HEK293 (cell line): ENCODE measurements at regions not wholly inside any gene's neighbourhood (a gene's known extent, or its start where the extent isn't known, plus 50 kb on each side); places are given as distances from the start of the nearest gene placed in this dataset.

Experiments
- CTCF ChIA-PET: fragments of 350-600 bp; formaldehyde crosslinking; extraction: SDS; loops from one replicate; lab custom pipeline; 2021; ENCODE audit warnings: antibody characterized with exemption; lab: Yijun Ruan, JAX
- POLR2A ChIA-PET: fragments of 300-600 bp; formaldehyde crosslinking; extraction: SDS; loops from one replicate; lab custom pipeline; 2020; ENCODE audit warnings: antibody characterized with exemption, inconsistent platforms; lab: Yijun Ruan, JAX
- H3K27ac ChIP-seq: fragments of 200-500 bp; sonication (Bioruptor generic); 2 replicates; pipeline ENCODE4 v1.5.1; 2014; ENCODE audit warnings: low read depth, low read length, control low read depth, inconsistent platforms; ENCODE audit errors: extremely low read depth
- H3K36me3 ChIP-seq, 2 experiments: fragments of 200-500 bp in 1 of 2; sonication (Bioruptor generic) in 1 of 2; 1 replicate in 1 of 2; 2 replicates in 1 of 2; pipeline ENCODE4 v1.5.1; 2014 to 2017; ENCODE audit warnings: inconsistent platforms in 2 of 2, low read length in 2 of 2; ENCODE audit not compliant: control insufficient read depth in 2 of 2, insufficient read depth in 1 of 2
- H3K4me1 ChIP-seq: fragments of 200-500 bp; sonication (Bioruptor generic); 2 replicates; pipeline ENCODE4 v1.5.1; 2014; ENCODE audit warnings: mild to moderate bottlenecking, low read length, inconsistent platforms; ENCODE audit not compliant: control insufficient read depth, insufficient read depth
- H3K4me3 ChIP-seq: 2 replicates; pipeline ENCODE4 v1.5.1; 2011; ENCODE audit warnings: low read depth, mild to moderate bottlenecking, control low read depth, low read length, moderate library complexity
- H3K9me3 ChIP-seq: fragments of 200-500 bp; sonication (Bioruptor generic); 2 replicates; pipeline ENCODE4 v1.5.1; 2014; ENCODE audit warnings: low read depth, low read length, inconsistent platforms; ENCODE audit not compliant: control insufficient read depth, insufficient read depth
- HOXA7 ChIP-seq: sonication (generic); formaldehyde crosslinking; IDR thresholded peaks from 2 replicates; pipeline ENCODE4 v1.8.1; 2022; ENCODE audit warnings: missing genetic modification reagents, borderline replicate concordance
- HOXD13 ChIP-seq: sonication (generic); formaldehyde crosslinking; IDR thresholded peaks from 2 replicates; pipeline ENCODE4 v1.8.0; 2022; ENCODE audit warnings: missing genetic modification reagents, borderline replicate concordance
- MZF1 ChIP-seq: fragments of 450-650 bp; formaldehyde crosslinking; IDR thresholded peaks from 2 replicates; pipeline ENCODE4 v1.5.1; 2017; ENCODE audit warnings: missing biosample characterization, missing genetic modification characterization, borderline replicate concordance
- TRIM28 ChIP-seq: IDR thresholded peaks from 2 replicates; pipeline ENCODE4 v1.6.1; 2011; ENCODE audit warnings: low read length, control low read depth, borderline replicate concordance
- ZBTB8A ChIP-seq: fragments of 450-650 bp; formaldehyde crosslinking; IDR thresholded peaks from 2 replicates; pipeline ENCODE4 v1.5.1; 2016; ENCODE audit warnings: missing biosample characterization, missing genetic modification characterization
- ZFP69B ChIP-seq: fragments of 450-650 bp; formaldehyde crosslinking; IDR thresholded peaks from 2 replicates; pipeline ENCODE4 v1.5.1; 2016; ENCODE audit warnings: missing biosample characterization, missing genetic modification characterization
- ZIC2 ChIP-seq: fragments of 450-650 bp; formaldehyde crosslinking; IDR thresholded peaks from 2 replicates; pipeline ENCODE4 v1.5.1; 2016; ENCODE audit warnings: missing biosample characterization, missing genetic modification characterization
- ZNF138 ChIP-seq: fragments of 450-650 bp; formaldehyde crosslinking; IDR thresholded peaks from 2 replicates; pipeline ENCODE4 v1.5.1; 2016; ENCODE audit warnings: missing biosample characterization, missing genetic modification characterization, borderline replicate concordance
- ZNF157 ChIP-seq: fragments of 450-650 bp; formaldehyde crosslinking; IDR thresholded peaks from 2 replicates; pipeline ENCODE4 v1.5.1; 2016; ENCODE audit warnings: missing biosample characterization, missing genetic modification characterization
- ZNF2 ChIP-seq: fragments of 450-650 bp; formaldehyde crosslinking; IDR thresholded peaks from 2 replicates; pipeline ENCODE4 v1.5.1; 2016; ENCODE audit warnings: missing biosample characterization, missing genetic modification characterization
- ZNF214 ChIP-seq: fragments of 450-650 bp; formaldehyde crosslinking; IDR thresholded peaks from 2 replicates; pipeline ENCODE4 v1.5.1; 2017; ENCODE audit warnings: missing biosample characterization, mild to moderate bottlenecking, missing genetic modification characterization, borderline replicate concordance
- ZNF302 ChIP-seq: fragments of 450-650 bp; formaldehyde crosslinking; IDR thresholded peaks from 2 replicates; pipeline ENCODE4 v1.5.1; 2016; ENCODE audit warnings: missing biosample characterization, missing genetic modification characterization, low read depth
- ZNF366 ChIP-seq: fragments of 450-650 bp; formaldehyde crosslinking; conservative IDR thresholded peaks from 2 replicates; pipeline ENCODE4 v1.5.1; 2016; ENCODE audit warnings: missing biosample characterization, missing genetic modification characterization
- ZNF391 ChIP-seq: fragments of 450-650 bp; formaldehyde crosslinking; IDR thresholded peaks from 2 replicates; pipeline ENCODE4 v1.5.1; 2016; ENCODE audit warnings: low read depth, missing biosample characterization, missing genetic modification characterization, borderline replicate concordance
- ZNF423 ChIP-seq: fragments of 450-650 bp; formaldehyde crosslinking; IDR thresholded peaks from 2 replicates; pipeline ENCODE4 v1.5.1; 2016; ENCODE audit warnings: missing biosample characterization, missing genetic modification characterization
- ZNF473 ChIP-seq: fragments of 450-650 bp; formaldehyde crosslinking; IDR thresholded peaks from 2 replicates; pipeline ENCODE4 v1.5.1; 2017; ENCODE audit warnings: missing biosample characterization, missing genetic modification characterization
- ZNF521 ChIP-seq: fragments of 450-650 bp; formaldehyde crosslinking; IDR thresholded peaks from 2 replicates; pipeline ENCODE4 v1.5.1; 2017; ENCODE audit warnings: missing biosample characterization, mild to moderate bottlenecking, missing genetic modification characterization
- ZNF544 ChIP-seq: fragments of 450-650 bp; formaldehyde crosslinking; IDR thresholded peaks from 2 replicates; pipeline ENCODE4 v1.5.0; 2017; ENCODE audit warnings: missing biosample characterization, missing genetic modification characterization
- ZNF776 ChIP-seq: fragments of 450-650 bp; formaldehyde crosslinking; IDR thresholded peaks from 2 replicates; pipeline ENCODE4 v1.5.0; 2017; ENCODE audit warnings: missing biosample characterization, missing genetic modification characterization, borderline replicate concordance
- ZNF792 ChIP-seq: fragments of 450-650 bp; formaldehyde crosslinking; IDR thresholded peaks from 2 replicates; pipeline ENCODE4 v1.5.1; 2016; ENCODE audit warnings: missing biosample characterization, missing genetic modification characterization
- TF ChIP-seq, protein P1 (sequence below): fragments of 450-650 bp; formaldehyde crosslinking; IDR thresholded peaks from 2 replicates; pipeline ENCODE4 v1.5.1; 2017; ENCODE audit warnings: missing biosample characterization, missing genetic modification characterization
- TF ChIP-seq, protein P2 (sequence below): fragments of 450-650 bp; formaldehyde crosslinking; optimal IDR thresholded peaks from 2 replicates; pipeline ENCODE3; 2016; ENCODE audit warnings: missing biosample characterization, mild to moderate bottlenecking, missing genetic modification characterization
- TF ChIP-seq, protein P3 (sequence below): fragments of 450-650 bp; formaldehyde crosslinking; IDR thresholded peaks from 2 replicates; pipeline ENCODE4 v1.5.1; 2016; ENCODE audit warnings: missing biosample characterization, missing genetic modification characterization
- TF ChIP-seq, protein P4 (sequence below): fragments of 450-650 bp; IDR thresholded peaks from 2 replicates; pipeline ENCODE4 v1.5.1; 2018; ENCODE audit warnings: missing biosample characterization, mild to moderate bottlenecking, missing genetic modification characterization

DNA sequence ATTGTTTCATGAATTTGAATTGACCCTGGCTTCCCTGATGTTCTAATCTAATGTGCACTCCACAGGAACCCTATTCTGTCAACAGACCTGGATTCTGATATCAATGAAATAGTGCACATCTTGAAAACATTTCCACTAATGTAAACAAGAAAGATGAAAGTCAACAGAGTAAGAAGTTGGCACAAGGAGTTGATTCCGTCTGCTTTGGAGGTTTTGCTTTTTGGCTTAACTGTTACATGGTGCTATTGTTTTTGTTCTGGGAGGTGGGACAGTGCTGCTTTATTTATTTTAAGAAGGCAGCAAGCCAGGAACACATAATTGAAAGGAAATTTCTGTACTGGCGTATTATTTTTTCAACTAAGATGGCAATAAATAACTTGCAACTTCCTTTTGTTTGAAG lies 73.3 kb downstream of the LEPR start:
- CTCF ChIA-PET: no interaction called here
- Histone ChIP-seq H3K4me3 (no peak overlapping the region), H3K9me3 (no peaks in the 10 kb centered on the region), H3K27ac (no peak overlapping the region), H3K36me3 (no peaks in the 10 kb centered on the region), H3K4me1 (no peaks in the 10 kb centered on the region)
- TF ChIP-seq TRIM28 (0 out of 2 replicates have a peak, but pooled peaks have one; percentile 14), ZNF792 (no peak), ZNF2 (no peak), ZNF138 (tag by site-specific recombination) (no peak), ZNF302 (tag by site-specific recombination) (no peak), ZNF214 (tag by site-specific recombination) (no peak)
- TF ChIP-seq, protein P1, sequence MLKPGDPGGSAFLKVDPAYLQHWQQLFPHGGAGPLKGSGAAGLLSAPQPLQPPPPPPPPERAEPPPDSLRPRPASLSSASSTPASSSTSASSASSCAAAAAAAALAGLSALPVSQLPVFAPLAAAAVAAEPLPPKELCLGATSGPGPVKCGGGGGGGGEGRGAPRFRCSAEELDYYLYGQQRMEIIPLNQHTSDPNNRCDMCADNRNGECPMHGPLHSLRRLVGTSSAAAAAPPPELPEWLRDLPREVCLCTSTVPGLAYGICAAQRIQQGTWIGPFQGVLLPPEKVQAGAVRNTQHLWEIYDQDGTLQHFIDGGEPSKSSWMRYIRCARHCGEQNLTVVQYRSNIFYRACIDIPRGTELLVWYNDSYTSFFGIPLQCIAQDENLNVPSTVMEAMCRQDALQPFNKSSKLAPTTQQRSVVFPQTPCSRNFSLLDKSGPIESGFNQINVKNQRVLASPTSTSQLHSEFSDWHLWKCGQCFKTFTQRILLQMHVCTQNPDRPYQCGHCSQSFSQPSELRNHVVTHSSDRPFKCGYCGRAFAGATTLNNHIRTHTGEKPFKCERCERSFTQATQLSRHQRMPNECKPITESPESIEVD (tag by site-specific recombination): peak; percentile 17; the same call in 1 of the 2 replicates
- POLR2A ChIA-PET: no interaction called here

DNA sequence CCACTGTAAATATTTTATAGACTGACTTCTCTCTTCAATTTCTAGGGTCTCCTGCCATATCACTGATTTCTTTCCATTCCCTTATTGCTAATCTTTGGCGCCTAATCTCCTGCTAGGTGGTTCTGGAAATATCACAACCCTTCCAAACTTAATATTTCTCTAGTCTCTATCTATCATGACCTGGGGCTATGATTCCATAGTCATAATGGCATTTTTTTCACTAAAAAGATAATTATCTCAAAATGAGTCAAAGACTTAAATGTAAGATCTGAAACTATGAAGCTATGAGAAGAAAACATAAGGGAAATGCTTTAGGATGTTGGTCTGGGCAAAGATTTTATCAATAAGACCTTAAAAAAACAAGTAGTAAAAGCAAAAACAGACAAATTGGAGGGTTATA lies 74.2 kb downstream of the LEPR start:
- Histone ChIP-seq H3K36me3 (no peaks in the 10 kb centered on the region), H3K4me1 (no peaks in the 10 kb centered on the region), H3K9me3 (no peaks in the 10 kb centered on the region), H3K27ac (no peak overlapping the region), H3K4me3 (no peak overlapping the region)
- ChIA-PET POLR2A (no interaction called here), CTCF (no interaction called here)
- TF ChIP-seq, protein P2, sequence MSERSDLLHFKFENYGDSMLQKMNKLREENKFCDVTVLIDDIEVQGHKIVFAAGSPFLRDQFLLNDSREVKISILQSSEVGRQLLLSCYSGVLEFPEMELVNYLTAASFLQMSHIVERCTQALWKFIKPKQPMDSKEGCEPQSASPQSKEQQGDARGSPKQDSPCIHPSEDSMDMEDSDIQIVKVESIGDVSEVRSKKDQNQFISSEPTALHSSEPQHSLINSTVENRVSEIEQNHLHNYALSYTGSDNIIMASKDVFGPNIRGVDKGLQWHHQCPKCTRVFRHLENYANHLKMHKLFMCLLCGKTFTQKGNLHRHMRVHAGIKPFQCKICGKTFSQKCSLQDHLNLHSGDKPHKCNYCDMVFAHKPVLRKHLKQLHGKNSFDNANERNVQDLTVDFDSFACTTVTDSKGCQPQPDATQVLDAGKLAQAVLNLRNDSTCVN (tag by site-specific recombination): no peak
- no peak for TF ChIP-seq ZNF776 (tag by site-specific recombination)
- no peak for TF ChIP-seq ZIC2 (tag by site-specific recombination)
- no peak for TF ChIP-seq ZNF544
- no peak for TF ChIP-seq ZNF473 (tag by site-specific recombination)
- no peak for TF ChIP-seq ZNF423 (tag by site-specific recombination)
- no peak for TF ChIP-seq ZNF391
- TF ChIP-seq MZF1 (tag by site-specific recombination): no peak
- TF ChIP-seq ZBTB8A (tag by site-specific recombination): no peak
- no peak for TF ChIP-seq HOXD13 (CRISPR knock-in tag)

DNA sequence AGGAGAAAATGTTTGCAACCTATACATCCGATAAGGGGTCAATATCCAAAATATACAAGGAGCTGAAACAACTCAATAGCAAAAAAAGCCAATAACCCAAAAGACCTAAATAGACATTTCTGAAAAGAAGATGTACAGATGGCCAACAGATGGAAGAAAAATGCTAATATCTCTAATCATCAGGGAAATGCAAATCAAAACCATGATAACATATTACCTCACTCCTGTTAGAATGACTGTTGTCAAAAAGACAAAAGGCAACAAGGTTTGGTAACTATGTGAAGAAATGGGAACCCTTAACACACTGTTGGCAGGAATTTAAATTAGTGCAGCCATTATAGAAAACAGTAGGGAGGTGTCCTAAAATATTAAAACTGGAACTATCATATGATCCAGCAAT lies 74.7 kb downstream of the LEPR start:
- ChIA-PET CTCF (no interaction called here), POLR2A (no interaction called here)
- H3K4me3 ChIP-seq: no peak overlapping the region
- H3K4me1 ChIP-seq: no peaks in the 10 kb centered on the region
- TF ChIP-seq ZFP69B (tag by site-specific recombination) (no peak), ZNF366 (tag by site-specific recombination) (no peak), ZNF157 (tag by site-specific recombination) (no peak), ZNF521 (tag by site-specific recombination) (no peak), HOXA7 (CRISPR knock-in tag) (no peak)
- TF ChIP-seq, protein P3, sequence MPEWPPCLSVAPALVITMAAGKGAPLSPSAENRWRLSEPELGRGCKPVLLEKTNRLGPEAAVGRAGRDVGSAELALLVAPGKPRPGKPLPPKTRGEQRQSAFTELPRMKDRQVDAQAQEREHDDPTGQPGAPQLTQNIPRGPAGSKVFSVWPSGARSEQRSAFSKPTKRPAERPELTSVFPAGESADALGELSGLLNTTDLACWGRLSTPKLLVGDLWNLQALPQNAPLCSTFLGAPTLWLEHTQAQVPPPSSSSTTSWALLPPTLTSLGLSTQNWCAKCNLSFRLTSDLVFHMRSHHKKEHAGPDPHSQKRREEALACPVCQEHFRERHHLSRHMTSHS: no peak
- TF ChIP-seq, protein P4, sequence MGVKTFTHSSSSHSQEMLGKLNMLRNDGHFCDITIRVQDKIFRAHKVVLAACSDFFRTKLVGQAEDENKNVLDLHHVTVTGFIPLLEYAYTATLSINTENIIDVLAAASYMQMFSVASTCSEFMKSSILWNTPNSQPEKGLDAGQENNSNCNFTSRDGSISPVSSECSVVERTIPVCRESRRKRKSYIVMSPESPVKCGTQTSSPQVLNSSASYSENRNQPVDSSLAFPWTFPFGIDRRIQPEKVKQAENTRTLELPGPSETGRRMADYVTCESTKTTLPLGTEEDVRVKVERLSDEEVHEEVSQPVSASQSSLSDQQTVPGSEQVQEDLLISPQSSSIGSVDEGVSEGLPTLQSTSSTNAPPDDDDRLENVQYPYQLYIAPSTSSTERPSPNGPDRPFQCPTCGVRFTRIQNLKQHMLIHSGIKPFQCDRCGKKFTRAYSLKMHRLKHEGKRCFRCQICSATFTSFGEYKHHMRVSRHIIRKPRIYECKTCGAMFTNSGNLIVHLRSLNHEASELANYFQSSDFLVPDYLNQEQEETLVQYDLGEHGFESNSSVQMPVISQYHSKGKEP (tag by site-specific recombination): no peak
- H3K9me3 ChIP-seq: no peaks in the 10 kb centered on the region
- no peak overlapping the region for H3K27ac ChIP-seq
- no peaks in the 10 kb centered on the region for H3K36me3 ChIP-seq
